ENCODE measurements at regions not wholly inside any gene's neighbourhood (a gene's known extent, or its start where the extent isn't known, plus 50 kb on each side); places are given as distances from the start of the nearest gene placed in this dataset.

- no peaks in the 10 kb centered on the region for H3K9me1 ChIP-seq (replicated peaks; ENCODE audit: control insufficient read depth, extremely low read depth, insufficient read depth, low read length)
- CTCF ChIA-PET = no interaction called here
- FAIRE-seq (no peak), DNase-seq (ENCODE audit: low read depth, low spot score) (no peak)
- POLR2A ChIA-PET = no interaction called here
- H3K9ac ChIP-seq (replicated peaks; ENCODE audit: extremely low read depth, insufficient read depth, low read length) = no peak overlapping the region
- H2AFZ ChIP-seq (ENCODE audit: low read depth, low read length) = no peak overlapping the region
- H3K36me3 ChIP-seq (ENCODE audit: control insufficient read depth in 2 of 2, extremely low read depth in 1 of 2, insufficient read depth in 2 of 2, low read length in 2 of 2) = no peaks in the 10 kb centered on the region
- no peaks in the 10 kb centered on the region for H4K20me1 ChIP-seq (replicated peaks; ENCODE audit: control insufficient read depth, extremely low read depth, insufficient read depth, low read length)
- TF ChIP-seq CTCF (IDR thresholded peaks at IDR 0.05; ENCODE audit: extremely low read depth in 1 of 2, insufficient read depth in 1 of 2, low read depth in 1 of 2, low read length in 2 of 2) (no peak), POLR2A (IDR thresholded peaks at IDR 0.05; ENCODE audit: low read depth, low read length) (no peak), MYC (IDR thresholded peaks at IDR 0.05; ENCODE audit: low read depth, low read length) (no peak)
- H3K4me2 ChIP-seq (ENCODE audit: insufficient read depth, low read length) = no peak overlapping the region
- no peak overlapping the region for H3K27ac ChIP-seq (ENCODE audit: insufficient read depth, low read depth, low read length)
- no TSS peak for BruUV-seq (replicated peaks)
- H3K27me3 ChIP-seq (ENCODE audit: control insufficient read depth in 2 of 2, insufficient read depth in 2 of 2, low read length in 2 of 2) = no peaks in the 10 kb centered on the region
- H3K4me3 ChIP-seq (replicated peaks in 1 of 3; ENCODE audit: insufficient read depth in 1 of 3, low read depth in 1 of 3, low read length in 3 of 3) = no peak overlapping the region
- no peaks in the 10 kb centered on the region for H3K9me3 ChIP-seq (replicated peaks; ENCODE audit: control insufficient read depth, insufficient read depth, low read length)
- no peaks in the 10 kb centered on the region for H3K79me2 ChIP-seq (ENCODE audit: control insufficient read depth, insufficient read depth, low read length)
- H3K4me1 ChIP-seq (ENCODE audit: control insufficient read depth, extremely low read depth, insufficient read depth, low read length) = no peaks in the 10 kb centered on the region
- intact Hi-C loops (cut with micrococcal nuclease) = no loop called here
- dilution Hi-C loops (cut with MboI; ENCODE audit: extremely low pct_ligation_motif_present, low sequenced_read_pairs) = no loop called here
These were observed 937.8 kb downstream of the BCL11B start for GRCh38 chr14:98334186-98334585.

GRCh38 chr14:98341211-98341610, 930.8 kb downstream of the BCL11B start:
- Histone ChIP-seq H4K20me1 (replicated peaks; ENCODE audit: control insufficient read depth, extremely low read depth, insufficient read depth, low read length) (no peaks in the 10 kb centered on the region), H3K9me1 (replicated peaks; ENCODE audit: control insufficient read depth, extremely low read depth, insufficient read depth, low read length) (no peaks in the 10 kb centered on the region), H3K4me1 (ENCODE audit: control insufficient read depth, extremely low read depth, insufficient read depth, low read length) (no peaks in the 10 kb centered on the region), H3K4me3 (replicated peaks in 1 of 3; ENCODE audit: insufficient read depth in 1 of 3, low read depth in 1 of 3, low read length in 3 of 3) (no peak overlapping the region), H3K36me3 (ENCODE audit: control insufficient read depth in 2 of 2, extremely low read depth in 1 of 2, insufficient read depth in 2 of 2, low read length in 2 of 2) (no peaks in the 10 kb centered on the region), H3K9ac (replicated peaks; ENCODE audit: extremely low read depth, insufficient read depth, low read length) (no peak overlapping the region), H3K79me2 (ENCODE audit: control insufficient read depth, insufficient read depth, low read length) (no peaks in the 10 kb centered on the region), H3K9me3 (replicated peaks; ENCODE audit: control insufficient read depth, insufficient read depth, low read length) (peaks cover 7% of the 10 kb centered on the region), H3K27me3 (ENCODE audit: control insufficient read depth in 2 of 2, insufficient read depth in 2 of 2, low read length in 2 of 2) (no peaks in the 10 kb centered on the region), H3K4me2 (ENCODE audit: insufficient read depth, low read length) (no peak overlapping the region), H2AFZ (ENCODE audit: low read depth, low read length) (no peak overlapping the region), H3K27ac (ENCODE audit: insufficient read depth, low read depth, low read length) (no peak overlapping the region)
- BruUV-seq (replicated peaks) = no TSS peak
- intact Hi-C loops (cut with micrococcal nuclease) = no loop called here
- FAIRE-seq = no peak
- dilution Hi-C loops (cut with MboI; ENCODE audit: extremely low pct_ligation_motif_present, low sequenced_read_pairs) = no loop called here
- ChIA-PET CTCF (no interaction called here), POLR2A (no interaction called here)
- DNase-seq (ENCODE audit: low read depth, low spot score) = no peak
- no peak for TF ChIP-seq CTCF (IDR thresholded peaks at IDR 0.05; ENCODE audit: extremely low read depth in 1 of 2, insufficient read depth in 1 of 2, low read depth in 1 of 2, low read length in 2 of 2)
- TF ChIP-seq POLR2A (IDR thresholded peaks at IDR 0.05; ENCODE audit: low read depth, low read length) = no peak
- no peak for TF ChIP-seq GATA2 (IDR thresholded peaks at IDR 0.05; ENCODE audit: insufficient read depth, insufficient read length, low read depth, low read length)
- TF ChIP-seq EZH2 (IDR thresholded peaks at IDR 0.05; ENCODE audit: borderline replicate concordance, low read depth, low read length, severe bottlenecking) = no peak
- no peak for TF ChIP-seq FOS (IDR thresholded peaks at IDR 0.05; ENCODE audit: borderline replicate concordance, insufficient read depth, low read length)
- no peak for TF ChIP-seq JUN (IDR thresholded peaks at IDR 0.05; ENCODE audit: borderline replicate concordance, insufficient read depth, insufficient read length, low read depth)
- no peak for TF ChIP-seq MYC (IDR thresholded peaks at IDR 0.05; ENCODE audit: low read depth, low read length)
- no peak for TF ChIP-seq POLR2AphosphoS5 (IDR thresholded peaks at IDR 0.05; ENCODE audit: insufficient read depth, low read depth, low read length)
- TF ChIP-seq MAX (IDR thresholded peaks at IDR 0.05; ENCODE audit: insufficient read depth, insufficient read length) = no peak
